ENCODE measurements at regions not wholly inside any gene's neighbourhood (a gene's known extent, or its start where the extent isn't known, plus 50 kb on each side); places are given as distances from the start of the nearest gene placed in this dataset.
"Not testable (repeated sequence)": the region's sequence is repeated elsewhere in the genome, so short reads cannot be mapped to it uniquely, and the experiment has no call there.

DNA sequence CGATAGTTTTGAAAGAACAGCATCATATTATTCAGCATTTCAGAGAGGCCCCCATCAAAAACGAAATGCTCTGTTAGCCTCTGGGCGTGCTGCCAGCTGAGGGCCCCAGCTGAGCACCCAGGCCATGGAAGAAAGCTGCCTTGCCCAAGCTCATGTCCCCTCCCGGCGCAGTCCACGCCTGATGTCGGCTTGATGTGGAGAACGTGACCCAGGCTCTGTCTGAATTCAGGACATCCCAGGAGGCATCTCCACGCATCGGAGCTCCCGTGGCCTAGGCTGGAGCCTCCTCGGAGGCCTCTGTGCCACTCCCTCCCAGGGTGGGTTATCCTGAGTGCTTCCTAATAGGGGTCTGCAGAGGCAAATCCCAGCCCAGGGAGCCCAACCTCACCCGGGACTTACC is 218.3 kb upstream of the AKR1E2 start:
- DNase-seq (ENCODE audit: low read depth) = no peak
- TF ChIP-seq, protein P1, sequence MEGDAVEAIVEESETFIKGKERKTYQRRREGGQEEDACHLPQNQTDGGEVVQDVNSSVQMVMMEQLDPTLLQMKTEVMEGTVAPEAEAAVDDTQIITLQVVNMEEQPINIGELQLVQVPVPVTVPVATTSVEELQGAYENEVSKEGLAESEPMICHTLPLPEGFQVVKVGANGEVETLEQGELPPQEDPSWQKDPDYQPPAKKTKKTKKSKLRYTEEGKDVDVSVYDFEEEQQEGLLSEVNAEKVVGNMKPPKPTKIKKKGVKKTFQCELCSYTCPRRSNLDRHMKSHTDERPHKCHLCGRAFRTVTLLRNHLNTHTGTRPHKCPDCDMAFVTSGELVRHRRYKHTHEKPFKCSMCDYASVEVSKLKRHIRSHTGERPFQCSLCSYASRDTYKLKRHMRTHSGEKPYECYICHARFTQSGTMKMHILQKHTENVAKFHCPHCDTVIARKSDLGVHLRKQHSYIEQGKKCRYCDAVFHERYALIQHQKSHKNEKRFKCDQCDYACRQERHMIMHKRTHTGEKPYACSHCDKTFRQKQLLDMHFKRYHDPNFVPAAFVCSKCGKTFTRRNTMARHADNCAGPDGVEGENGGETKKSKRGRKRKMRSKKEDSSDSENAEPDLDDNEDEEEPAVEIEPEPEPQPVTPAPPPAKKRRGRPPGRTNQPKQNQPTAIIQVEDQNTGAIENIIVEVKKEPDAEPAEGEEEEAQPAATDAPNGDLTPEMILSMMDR (IDR thresholded peaks at IDR 0.05; ENCODE audit: insufficient read depth, low read length) = no peak
- H3K4me3 ChIP-seq (ENCODE audit: low read depth, low read length) = no peak overlapping the region

DNA sequence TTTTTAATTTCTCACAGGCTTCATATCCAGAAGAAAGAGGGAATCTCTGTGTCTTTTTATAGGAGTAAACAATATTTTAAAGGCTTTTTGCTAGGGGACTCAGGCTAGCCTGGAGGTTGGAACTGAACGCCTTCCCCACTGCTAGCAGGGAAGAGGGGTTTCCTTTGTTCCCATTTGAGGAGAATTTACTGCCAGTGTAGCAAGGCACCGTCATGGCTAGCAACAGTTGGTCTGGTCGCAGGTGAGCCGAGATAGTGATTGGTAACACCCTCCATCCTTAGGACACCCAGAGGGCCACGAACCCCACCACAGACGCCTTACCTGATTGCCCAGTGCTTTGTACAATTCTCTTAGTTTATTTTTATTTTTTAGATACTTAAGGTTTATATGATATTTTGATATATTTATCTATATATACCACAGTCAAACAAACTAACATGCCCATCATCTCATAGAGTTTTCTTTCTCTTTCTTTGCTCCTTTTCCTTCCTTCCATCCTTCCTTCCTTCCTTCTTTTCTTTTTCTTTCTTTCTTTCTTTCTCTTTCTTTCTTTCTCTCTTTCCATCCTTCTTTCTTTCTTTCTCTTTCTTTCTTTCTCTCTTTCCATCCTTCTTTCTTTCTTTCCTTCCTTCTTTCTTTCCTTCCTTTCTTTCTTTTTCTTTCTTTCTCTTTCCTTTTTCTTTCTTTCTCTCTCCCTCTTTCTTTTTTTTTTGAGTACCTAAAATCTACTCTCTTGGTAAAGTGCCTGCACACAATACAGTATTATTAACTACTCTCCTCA is 219.0 kb upstream of the AKR1E2 start:
- no peak overlapping the region for H3K4me3 ChIP-seq (ENCODE audit: low read depth, low read length)
- DNase-seq (ENCODE audit: low read depth) = no peak
- TF ChIP-seq, protein P1 (IDR thresholded peaks at IDR 0.05; ENCODE audit: insufficient read depth, low read length) = no peak

DNA sequence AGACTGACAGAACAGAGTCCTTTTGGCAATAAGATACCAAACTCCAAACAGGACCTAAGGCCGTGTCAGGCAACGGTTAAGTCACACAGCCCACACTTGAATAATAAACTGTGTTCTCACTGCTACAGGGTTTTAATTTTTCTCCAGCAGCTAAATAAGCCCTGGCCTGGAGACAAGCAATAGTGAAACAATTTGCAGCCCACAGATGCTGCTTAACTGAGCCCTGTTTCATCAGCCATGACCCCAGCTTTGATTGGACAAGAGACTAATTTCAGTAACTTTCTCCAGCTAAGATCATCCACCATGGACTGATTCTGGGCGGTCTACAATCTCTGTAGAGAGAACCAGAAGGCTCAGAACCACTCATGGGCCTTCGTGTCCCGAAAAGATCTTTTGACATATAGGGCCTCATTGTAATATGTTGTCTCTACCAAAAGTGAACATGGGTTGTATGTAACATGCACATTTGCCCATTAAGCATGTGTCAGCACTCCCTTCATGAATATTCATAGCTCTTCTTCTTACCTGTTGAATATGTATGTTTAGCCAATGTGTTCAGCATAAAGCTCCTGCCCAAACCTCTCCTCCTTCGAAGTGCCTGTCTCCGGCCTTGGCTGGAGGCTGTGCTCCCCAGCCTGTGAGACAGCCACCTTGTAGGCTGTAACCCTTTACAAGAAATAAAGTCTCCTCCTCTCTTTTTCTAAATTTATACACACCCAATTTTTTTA is 223.1 kb upstream of the AKR1E2 start:
- TF ChIP-seq, protein P1 (IDR thresholded peaks at IDR 0.05; ENCODE audit: insufficient read depth, low read length) = no peak
- no peak overlapping the region for H3K4me3 ChIP-seq (ENCODE audit: low read depth, low read length)
- DNase-seq (ENCODE audit: low read depth) = no peak

DNA sequence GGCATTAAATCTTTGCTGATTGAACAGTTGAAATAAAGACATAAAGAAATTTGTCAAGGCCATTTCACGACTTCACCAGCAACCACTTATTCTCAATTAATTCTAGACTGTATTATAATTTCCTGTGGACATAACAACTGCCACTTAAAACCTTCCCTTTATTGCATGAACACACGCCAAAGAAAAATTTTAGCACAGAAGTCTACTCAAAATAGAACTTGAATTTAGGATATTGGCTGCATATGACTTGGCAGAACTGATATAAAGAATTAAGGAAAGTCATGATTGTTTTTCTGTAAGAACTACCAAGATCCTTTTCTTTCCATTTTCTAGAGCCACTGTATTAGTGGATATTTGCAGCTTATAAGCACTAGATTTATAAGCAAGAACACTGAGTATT is 226.5 kb upstream of the AKR1E2 start:
- DNase-seq (ENCODE audit: low read depth) = no peak
- TF ChIP-seq, protein P1 (IDR thresholded peaks at IDR 0.05; ENCODE audit: insufficient read depth, low read length) = no peak
- no peak overlapping the region for H3K4me3 ChIP-seq (ENCODE audit: low read depth, low read length)

DNA sequence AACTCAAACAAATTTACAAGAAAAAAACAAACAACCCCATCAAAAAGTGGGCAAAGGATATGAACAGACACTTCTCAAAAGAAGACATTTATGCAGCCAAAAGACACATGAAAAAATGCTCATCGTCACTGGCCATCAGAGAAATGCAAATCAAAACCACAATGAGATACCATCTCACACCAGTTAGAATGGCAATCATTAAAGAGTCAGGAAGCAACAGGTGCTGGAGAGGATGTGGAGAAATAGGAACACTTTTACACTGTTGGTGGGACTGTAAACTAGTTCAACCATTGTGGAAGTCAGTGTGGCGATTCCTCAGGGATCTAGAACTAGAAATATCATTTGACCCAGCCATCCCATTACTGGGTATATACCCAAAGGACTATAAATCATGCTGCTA is 228.1 kb upstream of the AKR1E2 start:
- not testable (repeated sequence) for H3K4me3 ChIP-seq (ENCODE audit: low read depth, low read length); DNase-seq (ENCODE audit: low read depth)

DNA sequence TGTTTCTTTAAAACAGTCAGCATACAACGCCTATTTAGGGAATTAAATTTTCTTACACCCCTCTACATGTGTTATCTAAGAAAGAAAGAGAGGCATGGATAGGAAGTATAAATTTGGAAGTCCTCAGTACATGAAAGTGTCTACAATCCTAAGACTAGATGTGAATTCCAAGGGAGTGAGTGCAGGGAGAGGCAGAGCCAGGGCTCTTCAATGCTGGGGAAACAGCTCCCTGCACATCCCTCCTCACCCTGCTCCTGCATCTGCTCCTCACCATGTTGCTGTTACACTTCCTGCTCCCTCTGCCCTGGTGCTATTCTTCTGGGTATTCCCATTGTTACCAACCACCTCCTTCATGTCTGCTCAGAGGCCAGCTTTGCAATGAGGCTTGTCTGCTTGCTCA is 229.1 kb upstream of the AKR1E2 start:
- no peak overlapping the region for H3K4me3 ChIP-seq (ENCODE audit: low read depth, low read length)
- TF ChIP-seq, protein P1 (IDR thresholded peaks at IDR 0.05; ENCODE audit: insufficient read depth, low read length) = no peak
- peak; percentile 44 for DNase-seq (ENCODE audit: low read depth)

DNA sequence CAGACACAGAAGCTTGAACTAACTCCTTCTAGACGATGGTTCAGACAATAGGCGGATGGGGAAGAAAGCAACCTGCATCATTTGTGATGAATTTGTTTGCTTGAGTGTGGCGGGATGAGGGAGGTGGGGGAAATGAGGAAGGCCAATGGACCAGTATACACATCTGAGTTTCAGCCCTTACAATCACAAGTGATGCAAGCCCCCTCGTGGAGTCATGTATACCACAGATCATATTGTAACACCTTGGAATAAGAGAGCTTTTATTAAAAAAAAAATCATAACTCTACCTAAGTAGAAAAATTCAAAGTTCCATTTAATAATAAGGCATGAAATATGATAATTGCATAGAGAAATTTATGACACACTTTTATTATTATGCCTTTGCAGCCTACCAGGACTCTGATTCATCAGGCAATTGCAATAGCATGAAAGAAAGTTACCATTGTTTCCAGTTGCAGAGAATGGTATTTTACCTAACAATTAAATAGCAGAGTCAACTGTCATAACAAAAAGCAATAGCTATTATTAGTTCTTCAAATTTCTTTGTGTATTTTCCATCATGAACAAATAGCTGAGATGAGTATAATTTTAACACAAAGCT is 230.2 kb upstream of the AKR1E2 start:
- no peak overlapping the region for H3K4me3 ChIP-seq (ENCODE audit: low read depth, low read length)
- TF ChIP-seq, protein P1 (IDR thresholded peaks at IDR 0.05; ENCODE audit: insufficient read depth, low read length) = no peak
- DNase-seq (ENCODE audit: low read depth) = peak; percentile 70

All from fibroblast of the aortic adventitia (primary cell).